GM20000 (cell line): ENCODE measurements at regions not wholly inside any gene's neighbourhood (a gene's known extent, or its start where the extent isn't known, plus 50 kb on each side); places are given as distances from the start of the nearest gene placed in this dataset.

ENCODE experiments used
- DNase-seq: peaks from one replicate; pipeline ENCODE4 v3.0.0; 2012; ENCODE audit warnings: low spot score
- CTCF ChIP-seq: IDR thresholded peaks from 2 replicates; pipeline ENCODE4 v1.5.1; 2012; ENCODE audit warnings: mild to moderate bottlenecking, control low read depth; ENCODE audit errors: extremely low read depth, missing control alignments

GRCh38 chr2:205925373-205926337, 160.3 kb downstream of the INO80D start:
- peak; percentile 74 for DNase-seq

GRCh38 chr2:205924676-205925075, 161.3 kb downstream of the INO80D start:
- TF ChIP-seq CTCF = no peak

More at GRCh38 chr2:205925373-205926337, 160.3 kb downstream of the INO80D start:
- TF ChIP-seq CTCF = peak; percentile 99

GRCh38 chr2:205915130-205915524, 170.8 kb downstream of the INO80D start:
- no peak for DNase-seq
- TF ChIP-seq CTCF = no peak

More at GRCh38 chr2:205924676-205925075, 161.3 kb downstream of the INO80D start:
- DNase-seq = no peak

GRCh38 chr2:205914213-205915129, 171.5 kb downstream of the INO80D start:
- no peak for TF ChIP-seq CTCF
- DNase-seq = no peak

- no peak for DNase-seq
- no peak for TF ChIP-seq CTCF
Measured at GRCh38 chr2:205913668-205914067, 172.3 kb downstream of the INO80D start.

- DNase-seq = no peak
- TF ChIP-seq CTCF = no peak
Measured at GRCh38 chr2:205911306-205911705, 174.7 kb downstream of the INO80D start.

- no peak for TF ChIP-seq CTCF
- no peak for DNase-seq
Measured at GRCh38 chr2:205909184-205909572, 176.8 kb downstream of the INO80D start.
